ENCODE measurements at regions not wholly inside any gene's neighbourhood (a gene's known extent, or its start where the extent isn't known, plus 50 kb on each side); places are given as distances from the start of the nearest gene placed in this dataset.

DNA sequence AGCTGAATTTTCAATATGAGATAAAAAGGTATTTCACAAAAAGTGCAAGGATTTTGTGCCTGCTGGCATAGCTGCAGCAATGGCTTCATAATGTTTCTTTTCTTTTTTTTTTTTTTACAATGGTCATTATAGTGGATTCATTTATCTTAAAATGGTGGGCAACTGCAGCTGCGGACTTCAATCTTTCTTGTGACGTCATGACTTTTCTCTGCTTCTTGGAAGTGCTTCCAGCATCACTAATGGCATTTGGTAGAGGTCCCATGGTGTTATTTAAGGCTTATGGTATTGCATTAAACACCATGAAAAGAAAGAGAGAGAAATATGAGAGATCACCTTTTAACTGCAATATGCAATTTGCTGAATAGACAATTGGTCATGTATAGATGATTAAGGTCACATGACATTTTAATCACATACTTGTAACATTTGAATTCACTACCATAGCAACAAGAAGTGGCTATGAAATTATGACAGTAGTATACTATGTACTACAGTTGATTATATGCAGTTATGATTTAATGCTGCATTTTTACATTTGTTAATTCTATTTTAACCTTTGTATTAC, 684.0 kb upstream of the AADAT start:
- WGBS, 2 donors: 67 to 71% methylated on average over 2 of the region's 2 CpGs
- ATAC-seq: no peak
- no peaks in the 10 kb centered on the region for H3K4me1 ChIP-seq
- TF ChIP-seq, protein P1, sequence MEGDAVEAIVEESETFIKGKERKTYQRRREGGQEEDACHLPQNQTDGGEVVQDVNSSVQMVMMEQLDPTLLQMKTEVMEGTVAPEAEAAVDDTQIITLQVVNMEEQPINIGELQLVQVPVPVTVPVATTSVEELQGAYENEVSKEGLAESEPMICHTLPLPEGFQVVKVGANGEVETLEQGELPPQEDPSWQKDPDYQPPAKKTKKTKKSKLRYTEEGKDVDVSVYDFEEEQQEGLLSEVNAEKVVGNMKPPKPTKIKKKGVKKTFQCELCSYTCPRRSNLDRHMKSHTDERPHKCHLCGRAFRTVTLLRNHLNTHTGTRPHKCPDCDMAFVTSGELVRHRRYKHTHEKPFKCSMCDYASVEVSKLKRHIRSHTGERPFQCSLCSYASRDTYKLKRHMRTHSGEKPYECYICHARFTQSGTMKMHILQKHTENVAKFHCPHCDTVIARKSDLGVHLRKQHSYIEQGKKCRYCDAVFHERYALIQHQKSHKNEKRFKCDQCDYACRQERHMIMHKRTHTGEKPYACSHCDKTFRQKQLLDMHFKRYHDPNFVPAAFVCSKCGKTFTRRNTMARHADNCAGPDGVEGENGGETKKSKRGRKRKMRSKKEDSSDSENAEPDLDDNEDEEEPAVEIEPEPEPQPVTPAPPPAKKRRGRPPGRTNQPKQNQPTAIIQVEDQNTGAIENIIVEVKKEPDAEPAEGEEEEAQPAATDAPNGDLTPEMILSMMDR (IDR thresholded peaks at IDR 0.05): no peak
- no peaks in the 10 kb centered on the region for H3K36me3 ChIP-seq
- H3K27ac ChIP-seq: no peak overlapping the region
- intact Hi-C loops (cut with DNase I): no loop called here
- H3K27me3 ChIP-seq: no peaks in the 10 kb centered on the region
- DNase-seq: no peak
- H3K4me3 ChIP-seq: no peak overlapping the region
- H3K9me3 ChIP-seq: peaks cover 0 to 27% (median 0%) of the 10 kb centered on the region in 11 donors

GRCh38 chr4:170772429-170772828, 682.7 kb upstream of the AADAT start:
- no peak overlapping the region for H3K4me3 ChIP-seq
- no peak overlapping the region for H3K27ac ChIP-seq
- peaks cover 0 to 18% (median 0%) of the 10 kb centered on the region in 11 donors for H3K9me3 ChIP-seq
- no peak for ATAC-seq
- no peaks in the 10 kb centered on the region for H3K36me3 ChIP-seq
- DNase-seq: no peak
- TF ChIP-seq, protein P1 (IDR thresholded peaks at IDR 0.05): no peak
- no peaks in the 10 kb centered on the region for H3K4me1 ChIP-seq
- intact Hi-C loops (cut with DNase I): no loop called here
- WGBS, 2 donors: 56 to 70% methylated on average over 1 of the region's 1 CpG
- no peaks in the 10 kb centered on the region for H3K27me3 ChIP-seq

GRCh38 chr4:170770664-170771063, 680.9 kb upstream of the AADAT start:
- Histone ChIP-seq H3K27ac (no peak overlapping the region), H3K36me3 (no peaks in the 10 kb centered on the region), H3K27me3 (no peaks in the 10 kb centered on the region), H3K4me3 (no peak overlapping the region), H3K9me3 (peaks cover 0 to 14% (median 0%) of the 10 kb centered on the region in 11 donors), H3K4me1 (no peaks in the 10 kb centered on the region)
- intact Hi-C loops (cut with DNase I): no loop called here
- 54 to 69% methylated on average over 2 of the region's 2 CpGs for WGBS, 2 donors
- TF ChIP-seq, protein P1 (IDR thresholded peaks at IDR 0.05): no peak
- no peak for ATAC-seq
- no peak for DNase-seq

- DNase-seq (no peak), ATAC-seq (no peak)
- Histone ChIP-seq H3K36me3 (no peaks in the 10 kb centered on the region), H3K4me1 (no peaks in the 10 kb centered on the region), H3K9me3 (peaks cover 0 to 19% (median 0%) of the 10 kb centered on the region in 11 donors), H3K4me3 (no peak overlapping the region), H3K27me3 (no peaks in the 10 kb centered on the region), H3K27ac (no peak overlapping the region)
- intact Hi-C loops (cut with DNase I): no loop called here
- 63 to 73% methylated on average over 1 of the region's 1 CpG for WGBS, 2 donors
- TF ChIP-seq, protein P1 (IDR thresholded peaks at IDR 0.05): no peak
These were observed 680.1 kb upstream of the AADAT start for GRCh38 chr4:170769862-170770261.

Measured in heart right ventricle (tissue), 16 donors.